Mesenchymal stem cell (in vitro differentiated cells and primary cell): ENCODE measurements at regions not wholly inside any gene's neighbourhood (a gene's known extent, or its start where the extent isn't known, plus 50 kb on each side); places are given as distances from the start of the nearest gene placed in this dataset.

Experiments
- DNase-seq: peaks from one replicate; pipeline ENCODE4 v3.0.0-alpha.2; 2013
- H2AFZ ChIP-seq: one replicate; pipeline ENCODE4 v1.6.1; 2013; ENCODE audit warnings: low read depth, mild to moderate bottlenecking, control low read depth, inconsistent platforms, low read length, moderate library complexity
- H2AK5ac ChIP-seq: 2 replicates; pipeline ENCODE4 v1.6.1; 2013; ENCODE audit warnings: low read length, moderate library complexity, mild to moderate bottlenecking, inconsistent platforms; ENCODE audit not compliant: severe bottlenecking
- H2BK120ac ChIP-seq: one replicate; pipeline ENCODE4 v1.6.1; 2013; ENCODE audit warnings: low read depth, mild to moderate bottlenecking, inconsistent platforms, low read length, moderate library complexity
- H2BK12ac ChIP-seq, 2 experiments: one replicate each; pipeline ENCODE4 v1.6.1; 2013; ENCODE audit warnings: inconsistent platforms in 2 of 2, low read length in 2 of 2, mild to moderate bottlenecking in 2 of 2, moderate library complexity in 2 of 2, control low read depth in 1 of 2
- H2BK15ac ChIP-seq: one replicate; pipeline ENCODE4 v1.6.1; 2013; ENCODE audit warnings: mild to moderate bottlenecking, low read depth, inconsistent platforms; ENCODE audit not compliant: poor library complexity, severe bottlenecking
- H2BK5ac ChIP-seq: 2 replicates; pipeline ENCODE4 v1.6.1; 2013; ENCODE audit warnings: low read depth, mild to moderate bottlenecking, low read length, control low read depth, inconsistent platforms; ENCODE audit not compliant: poor library complexity, severe bottlenecking
- H3K14ac ChIP-seq, 2 experiments: one replicate each; pipeline ENCODE4 v1.6.1; 2013; ENCODE audit warnings: inconsistent platforms in 2 of 2, low read length in 2 of 2, control low read depth in 1 of 2, mild to moderate bottlenecking in 1 of 2, moderate library complexity in 1 of 2
- H3K18ac ChIP-seq, 2 experiments: one replicate each; pipeline ENCODE4 v1.6.1; 2013; ENCODE audit warnings: inconsistent platforms in 2 of 2, low read length in 2 of 2, control low read depth in 1 of 2, low read depth in 1 of 2, mild to moderate bottlenecking in 1 of 2
- H3K23ac ChIP-seq, 2 experiments: one replicate each; pipeline ENCODE4 v1.6.1; 2013; ENCODE audit warnings: inconsistent platforms in 2 of 2, low read length in 2 of 2, mild to moderate bottlenecking in 2 of 2, moderate library complexity in 2 of 2, control low read depth in 1 of 2
- H3K27ac ChIP-seq: 2 replicates; pipeline ENCODE4 v1.5.1; 2013; ENCODE audit warnings: mild to moderate bottlenecking, moderate library complexity, low read length, control low read depth, inconsistent platforms; ENCODE audit not compliant: poor library complexity, severe bottlenecking
- H3K27me3 ChIP-seq, 2 experiments: 2 replicates each; pipeline versions ENCODE4 v1.6.1 to v1.7.0; 2013; ENCODE audit warnings: low read length in 2 of 2, mild to moderate bottlenecking in 2 of 2, moderate library complexity in 2 of 2, control low read depth in 1 of 2, inconsistent platforms in 1 of 2; ENCODE audit not compliant: control insufficient read depth in 1 of 2, insufficient read depth in 1 of 2
- H3K36me3 ChIP-seq, 2 experiments: 2 replicates each; pipeline versions ENCODE4 v1.6.1 to v1.7.0; 2013; ENCODE audit warnings: low read length in 2 of 2, control low read depth in 1 of 2, inconsistent platforms in 1 of 2, low read depth in 1 of 2, mild to moderate bottlenecking in 1 of 2; ENCODE audit not compliant: insufficient read depth in 2 of 2, control insufficient read depth in 1 of 2
- H3K4ac ChIP-seq, 2 experiments: one replicate each; pipeline ENCODE4 v1.6.1; 2013; ENCODE audit warnings: inconsistent platforms in 2 of 2, low read length in 2 of 2, mild to moderate bottlenecking in 2 of 2, moderate library complexity in 2 of 2, control low read depth in 1 of 2, low read depth in 1 of 2
- H3K4me1 ChIP-seq: 2 replicates; pipeline ENCODE4 v1.6.1; 2013; ENCODE audit warnings: low read depth, low read length, control low read depth; ENCODE audit not compliant: control insufficient read depth, insufficient read depth
- H3K4me2 ChIP-seq: 2 replicates; pipeline ENCODE4 v1.6.1; 2013; ENCODE audit warnings: low read length, mild to moderate bottlenecking, inconsistent platforms; ENCODE audit not compliant: poor library complexity, severe bottlenecking
- H3K4me3 ChIP-seq, 2 experiments: 2 replicates each; pipeline versions ENCODE4 v1.5.1 to v1.7.0; 2013; ENCODE audit warnings: low read length in 2 of 2, mild to moderate bottlenecking in 2 of 2, control low read depth in 1 of 2, low read depth in 1 of 2; ENCODE audit not compliant: insufficient read depth in 1 of 2
- H3K79me1 ChIP-seq: replicated peaks from 2 replicates; pipeline ENCODE4 v1.6.1; 2013; ENCODE audit warnings: mild to moderate bottlenecking, control low read depth, low read length, inconsistent platforms; ENCODE audit not compliant: poor library complexity, severe bottlenecking
- H3K9ac ChIP-seq: 2 replicates; pipeline ENCODE4 v1.7.0; 2013; ENCODE audit warnings: mild to moderate bottlenecking, low read length, moderate library complexity
- H3K9me3 ChIP-seq: 2 replicates; pipeline ENCODE4 v1.7.0; 2013; ENCODE audit warnings: mild to moderate bottlenecking, low read length; ENCODE audit not compliant: control insufficient read depth
- H4K8ac ChIP-seq: one replicate; pipeline ENCODE4 v1.6.1; 2013; ENCODE audit warnings: inconsistent platforms, mild to moderate bottlenecking, low read length, moderate library complexity
- H4K91ac ChIP-seq: one replicate; pipeline ENCODE4 v1.6.1; 2013; ENCODE audit warnings: mild to moderate bottlenecking, low read length, inconsistent platforms
- WGBS: methylation state at CpG from one replicate; pipeline ENCODE4 v1.1.7; 2013; ENCODE audit warnings: mixed read lengths; 5-methylcytosine and 5-hydroxymethylcytosine counted together

GRCh38 chr3:44060164-44060563 is 181.5 kb upstream of the TOPAZ1 start:
- Histone ChIP-seq H3K4me1 (peaks cover 22% of the 10 kb centered on the region), H3K9me3 (no peaks in the 10 kb centered on the region), H2BK12ac (no peak overlapping the region), H2BK5ac (no peak overlapping the region), H2AFZ (no peak overlapping the region), H3K27ac (no peak overlapping the region), H3K4me3 (no peak overlapping the region), H3K4ac (no peak overlapping the region), H3K9ac (no peak overlapping the region), H4K91ac (no peak overlapping the region), H2AK5ac (no peak overlapping the region), H3K14ac (no peak overlapping the region), H3K18ac (no peak overlapping the region), H2BK120ac (no peak overlapping the region), H3K79me1 (no peaks in the 10 kb centered on the region), H3K4me2 (no peak overlapping the region), H3K27me3 (no peaks in the 10 kb centered on the region), H2BK15ac (no peak overlapping the region), H3K36me3 (no peaks in the 10 kb centered on the region), H4K8ac (no peak overlapping the region), H3K23ac (no peak overlapping the region)
- 89% methylated on average over 5 of the region's 5 CpGs for WGBS
- DNase-seq, result no peak

GRCh38 chr3:44061268-44061667 is 180.4 kb upstream of the TOPAZ1 start:
- Histone ChIP-seq H3K27ac (no peak overlapping the region), H2BK5ac (no peak overlapping the region), H3K36me3 (no peaks in the 10 kb centered on the region), H3K4me1 (peaks cover 23% of the 10 kb centered on the region), H4K8ac (no peak overlapping the region), H3K9ac (no peak overlapping the region), H3K4ac (no peak overlapping the region), H2BK15ac (no peak overlapping the region), H3K18ac (no peak overlapping the region), H2AFZ (no peak overlapping the region), H4K91ac (no peak overlapping the region), H3K4me2 (no peak overlapping the region), H3K4me3 (no peak overlapping the region), H3K9me3 (no peaks in the 10 kb centered on the region), H2BK120ac (no peak overlapping the region), H3K14ac (no peak overlapping the region), H2AK5ac (no peak overlapping the region), H2BK12ac (no peak overlapping the region), H3K23ac (no peak overlapping the region), H3K79me1 (no peaks in the 10 kb centered on the region), H3K27me3 (no peaks in the 10 kb centered on the region)
- DNase-seq, result no peak
- 100% methylated on average over 1 of the region's 3 CpGs for WGBS

GRCh38 chr3:44061961-44062360 is 179.7 kb upstream of the TOPAZ1 start:
- no peak overlapping the region for H2BK5ac ChIP-seq
- no peak overlapping the region for H2BK15ac ChIP-seq
- no peak for DNase-seq
- no peak overlapping the region for H3K27ac ChIP-seq
- H4K8ac ChIP-seq, result no peak overlapping the region
- H3K4me1 ChIP-seq, result peaks cover 19% of the 10 kb centered on the region
- WGBS, result 40% methylated on average over 9 of the region's 9 CpGs
- H3K4ac ChIP-seq, result no peak overlapping the region
- H3K27me3 ChIP-seq, result no peaks in the 10 kb centered on the region
- no peak overlapping the region for H2AK5ac ChIP-seq
- H3K4me2 ChIP-seq, result no peak overlapping the region
- H3K18ac ChIP-seq, result no peak overlapping the region
- H3K23ac ChIP-seq, result no peak overlapping the region
- H3K79me1 ChIP-seq, result no peaks in the 10 kb centered on the region
- H2BK120ac ChIP-seq, result no peak overlapping the region
- H4K91ac ChIP-seq, result no peak overlapping the region
- no peaks in the 10 kb centered on the region for H3K9me3 ChIP-seq
- H3K14ac ChIP-seq, result no peak overlapping the region
- no peak overlapping the region for H2BK12ac ChIP-seq
- no peak overlapping the region for H2AFZ ChIP-seq
- H3K9ac ChIP-seq, result peak overlapping the region; percentile 22
- no peaks in the 10 kb centered on the region for H3K36me3 ChIP-seq
- H3K4me3 ChIP-seq, result no peak overlapping the region

- Histone ChIP-seq H3K36me3 (peaks cover 0 to 3% of the 10 kb centered on the region in 2 experiments), H3K27ac (no peak overlapping the region), H2BK120ac (no peak overlapping the region), H3K4me3 (no peak overlapping the region), H2BK12ac (no peak overlapping the region), H3K79me1 (no peaks in the 10 kb centered on the region), H3K9me3 (no peaks in the 10 kb centered on the region), H3K27me3 (no peaks in the 10 kb centered on the region), H3K9ac (no peak overlapping the region), H2BK5ac (no peak overlapping the region), H2BK15ac (no peak overlapping the region), H4K91ac (no peak overlapping the region), H3K4ac (no peak overlapping the region), H3K4me1 (peaks cover 12% of the 10 kb centered on the region), H2AK5ac (no peak overlapping the region), H4K8ac (no peak overlapping the region), H2AFZ (no peak overlapping the region), H3K18ac (no peak overlapping the region), H3K14ac (no peak overlapping the region), H3K23ac (no peak overlapping the region), H3K4me2 (no peak overlapping the region)
- WGBS, result 75% methylated on average over 9 of the region's 10 CpGs
- DNase-seq, result no peak
Observed at GRCh38 chr3:44065311-44066094, 176.2 kb upstream of the TOPAZ1 start.
